Activated CD8-positive, alpha-beta memory T cell treated with anti-CD3 and anti-CD28 coated beads, Interleukin-2, amount 50 U/mL, for 1 hour (primary cell): ENCODE measurements at regions not wholly inside any gene's neighbourhood (a gene's known extent, or its start where the extent isn't known, plus 50 kb on each side); places are given as distances from the start of the nearest gene placed in this dataset.

Source experiments
- DNase-seq: peaks from one replicate; pipeline ENCODE4 v3.0.0-alpha.2; 2020; ENCODE audit errors: extremely low read depth

- DNase-seq, result no peak
These were observed 169.8 kb upstream of the SDK2 start for GRCh38 chr17:73814075-73814474.

- DNase-seq, result no peak
These were observed 171.2 kb upstream of the SDK2 start for GRCh38 chr17:73815474-73815873.

- DNase-seq, result no peak
These were observed 175.5 kb upstream of the SDK2 start for GRCh38 chr17:73819440-73820395.

- no peak for DNase-seq
These were observed 176.6 kb upstream of the SDK2 start for GRCh38 chr17:73820686-73821448.

- no peak for DNase-seq
These were observed 177.4 kb upstream of the SDK2 start for GRCh38 chr17:73821665-73822064.

- DNase-seq, result no peak
These were observed 178.1 kb upstream of the SDK2 start for GRCh38 chr17:73822371-73822770.

GRCh38 chr17:73823684-73824083 is 179.4 kb upstream of the SDK2 start:
- no peak for DNase-seq

GRCh38 chr17:73824321-73824720 is 180.1 kb upstream of the SDK2 start:
- no peak for DNase-seq

GRCh38 chr17:73826181-73826871 is 182.1 kb upstream of the SDK2 start:
- no peak for DNase-seq

GRCh38 chr17:73826872-73827228 is 182.6 kb upstream of the SDK2 start:
- DNase-seq, result no peak

- DNase-seq, result no peak
These were observed 183.5 kb upstream of the SDK2 start for GRCh38 chr17:73827627-73828291.

- DNase-seq, result no peak
These were observed 185.5 kb upstream of the SDK2 start for GRCh38 chr17:73829676-73830280.

- no peak for DNase-seq
These were observed 187.5 kb upstream of the SDK2 start for GRCh38 chr17:73831699-73832098.

GRCh38 chr17:73833775-73834488 is 189.7 kb upstream of the SDK2 start:
- DNase-seq, result no peak

GRCh38 chr17:73834684-73835343 is 190.6 kb upstream of the SDK2 start:
- DNase-seq, result no peak

GRCh38 chr17:73835605-73836004 is 191.4 kb upstream of the SDK2 start:
- DNase-seq, result no peak

GRCh38 chr17:73838815-73839214 is 194.6 kb upstream of the SDK2 start:
- DNase-seq, result no peak

- no peak for DNase-seq
These were observed 196.6 kb upstream of the SDK2 start for GRCh38 chr17:73840829-73841228.

GRCh38 chr17:73841431-73842060 is 197.3 kb upstream of the SDK2 start:
- no peak for DNase-seq

GRCh38 chr17:73847952-73848351 is 203.7 kb upstream of the SDK2 start:
- no peak for DNase-seq
